Ovary (tissue), 3 donors: ENCODE measurements at regions not wholly inside any gene's neighbourhood (a gene's known extent, or its start where the extent isn't known, plus 50 kb on each side); places are given as distances from the start of the nearest gene placed in this dataset.

Experiments used
- CTCF ChIP-seq, 3 donors: fragments of 450-650 bp in 2 of 3; fragments of 200-600 bp in 1 of 3; IDR thresholded peaks; one replicate each; pipeline versions ENCODE4 v1.5.1 to v1.8.0; 2016 to 2022; ENCODE audit warnings: antibody characterized with exemption in 3 of 3, mild to moderate bottlenecking in 1 of 3
- EP300 ChIP-seq: sonication (generic); formaldehyde crosslinking; IDR thresholded peaks from one replicate; pipeline ENCODE4 v1.6.1; 2017; ENCODE audit warnings: antibody characterized with exemption
- POLR2A ChIP-seq: fragments of 450-650 bp; IDR thresholded peaks from one replicate; pipeline ENCODE4 v1.6.1; 2017; ENCODE audit warnings: antibody characterized with exemption, mild to moderate bottlenecking, moderate library complexity
- donor health status: DM: no; HTN: no; CAD: no.

GRCh38 chr6:71466362-71466761, 177.8 kb downstream of the OGFRL1 start:
- TF ChIP-seq POLR2A = no peak
- TF ChIP-seq CTCF (IDR thresholded peaks at IDR 0.05) = no peak
- TF ChIP-seq EP300 = no peak
